Activated naive CD4-positive, alpha-beta T cell treated with anti-CD3 and anti-CD28 coated beads, Interleukin-2, amount 10 ng/mL, durations not matched to agents 7 days and 5 days (primary cell): ENCODE measurements at regions not wholly inside any gene's neighbourhood (a gene's known extent, or its start where the extent isn't known, plus 50 kb on each side); places are given as distances from the start of the nearest gene placed in this dataset.

Experiments used
- CTCF ChIA-PET: fragments of 350-600 bp; sonication (Branson Sonifier 250); formaldehyde crosslinking; loops from one replicate; lab custom pipeline; 2021; ENCODE audit warnings: antibody characterized with exemption; lab: Charles Lee
- DNase-seq: peaks from one replicate; pipeline ENCODE4 v3.0.0-alpha.2; 2020
- H3K27ac Mint-ChIP-seq: one replicate; pipeline ENCODE4 v1.8.0; 2021; ENCODE audit warnings: mild to moderate bottlenecking, moderate library complexity, mixed read lengths
- H3K27me3 Mint-ChIP-seq: one replicate; pipeline ENCODE4 v1.8.0; 2021; ENCODE audit warnings: mild to moderate bottlenecking, mixed read lengths
- H3K36me3 Mint-ChIP-seq: one replicate; pipeline ENCODE4 v1.8.0; 2021; ENCODE audit warnings: mixed read lengths
- H3K4me1 Mint-ChIP-seq: one replicate; pipeline ENCODE4 v1.8.0; 2021; ENCODE audit warnings: mixed read lengths
- H3K4me3 Mint-ChIP-seq: one replicate; pipeline ENCODE4 v1.8.0; 2021; ENCODE audit warnings: mild to moderate bottlenecking, moderate library complexity, mixed read lengths
- H3K9me3 Mint-ChIP-seq: one replicate; pipeline ENCODE4 v1.8.0; 2021; ENCODE audit warnings: mixed read lengths

DNA sequence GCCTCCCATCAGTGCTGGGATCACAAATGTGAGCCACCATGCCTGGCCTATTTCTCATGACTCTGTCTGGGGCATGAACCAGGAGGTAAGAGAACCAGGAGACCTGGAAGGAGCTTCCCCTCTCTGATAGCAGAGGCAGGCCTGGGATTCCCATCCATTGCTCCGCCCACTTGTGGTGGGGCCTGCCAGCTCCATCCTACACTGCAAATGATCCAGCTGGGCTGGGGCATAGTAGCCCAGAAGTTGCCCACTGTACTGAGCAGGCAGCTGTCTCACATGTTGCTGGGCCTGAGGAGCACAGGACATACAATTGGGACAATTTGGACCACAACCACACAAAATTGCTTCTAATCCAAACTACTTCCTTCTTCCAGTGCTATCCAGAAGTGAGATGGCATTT, 91.0 kb downstream of the MARCHF4 start:
- CTCF ChIA-PET: no interaction called here

DNA sequence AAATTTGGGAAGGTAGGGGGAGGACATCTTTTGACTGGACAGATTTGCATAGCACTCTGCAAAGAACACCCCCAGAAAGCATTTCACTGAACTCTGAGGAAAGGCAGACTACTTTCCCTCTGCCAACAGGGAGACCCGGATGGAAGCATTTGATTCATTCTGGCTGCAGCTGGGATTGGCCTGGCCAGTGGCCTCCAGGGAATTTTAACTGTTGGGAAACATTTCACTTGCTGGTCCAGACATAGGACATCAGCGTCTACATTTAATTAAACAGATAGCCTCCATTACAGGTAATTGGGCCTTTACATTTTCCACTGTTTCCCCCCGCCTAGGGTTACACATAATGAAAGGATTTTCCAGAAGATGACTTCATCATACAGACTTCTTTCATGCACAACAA, 92.8 kb downstream of the MARCHF4 start:
- DNase-seq: no peak
- no peaks in the 10 kb centered on the region for H3K36me3 Mint-ChIP-seq
- no peak overlapping the region for H3K4me3 Mint-ChIP-seq
- no peaks in the 10 kb centered on the region for H3K4me1 Mint-ChIP-seq
- H3K27me3 Mint-ChIP-seq: peaks cover 5% of the 10 kb centered on the region
- no peaks in the 10 kb centered on the region for H3K9me3 Mint-ChIP-seq
- H3K27ac Mint-ChIP-seq: no peak overlapping the region
- CTCF ChIA-PET: no interaction called here

More for the DNA sequence above, 91.0 kb downstream of the MARCHF4 start:
- Mint-ChIP-seq H3K27me3 (no peaks in the 10 kb centered on the region), H3K9me3 (no peaks in the 10 kb centered on the region), H3K36me3 (no peaks in the 10 kb centered on the region), H3K4me3 (no peak overlapping the region), H3K27ac (no peak overlapping the region), H3K4me1 (no peaks in the 10 kb centered on the region)
- DNase-seq: no peak

DNA sequence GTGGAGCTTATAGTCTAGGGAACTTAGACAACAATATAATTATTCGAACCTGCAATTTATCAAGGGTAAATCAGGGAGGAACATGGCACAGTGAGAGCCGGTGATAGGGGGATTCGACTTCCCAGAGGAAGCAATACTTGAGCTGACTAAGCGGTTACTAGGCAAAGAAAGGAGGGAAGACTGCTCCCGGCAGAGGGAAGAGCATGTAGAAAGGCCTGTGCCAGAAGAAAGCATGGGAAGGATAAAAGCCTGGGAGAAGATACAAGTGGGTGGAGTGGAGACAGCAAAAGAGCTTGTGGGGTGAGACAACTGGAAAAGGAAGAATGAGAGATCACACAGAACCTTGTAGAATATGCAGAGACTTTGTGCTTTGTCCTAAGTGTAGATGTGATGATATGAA, 93.3 kb downstream of the MARCHF4 start:
- no peaks in the 10 kb centered on the region for H3K9me3 Mint-ChIP-seq
- no peak for DNase-seq

DNA sequence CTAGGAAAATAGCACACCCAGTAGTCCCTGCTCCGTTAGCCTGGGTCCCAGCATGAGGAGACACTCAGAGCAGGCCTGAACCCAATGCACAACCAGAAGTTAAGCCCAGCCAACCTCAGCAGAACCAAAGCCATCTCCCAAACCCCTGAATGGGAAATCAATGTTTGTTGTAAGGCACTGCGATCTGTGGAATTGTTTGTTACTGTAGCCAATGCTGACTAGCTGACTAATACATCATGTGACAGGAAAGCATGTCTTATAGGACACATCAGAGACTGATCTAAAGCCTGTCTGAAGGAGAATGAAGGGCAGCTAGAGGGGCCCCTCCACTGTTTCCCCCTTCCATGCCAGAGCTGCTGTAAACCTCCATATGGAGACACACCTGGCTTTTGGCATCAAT, 96.4 kb downstream of the MARCHF4 start:
- Mint-ChIP-seq H3K9me3 (no peaks in the 10 kb centered on the region), H3K4me1 (no peaks in the 10 kb centered on the region), H3K27ac (no peak overlapping the region), H3K27me3 (peaks cover 11% of the 10 kb centered on the region), H3K4me3 (no peak overlapping the region), H3K36me3 (no peaks in the 10 kb centered on the region)
- DNase-seq: no peak
- CTCF ChIA-PET: interaction anchor here (1.3 kb wide), 1 partner anchor 13 kb away, joined by 4 read pairs; no protein-coding TSS in a partner anchor

More for the DNA sequence above, 93.3 kb downstream of the MARCHF4 start:
- CTCF ChIA-PET: no interaction called here
- H3K27me3 Mint-ChIP-seq: peaks cover 5% of the 10 kb centered on the region
- H3K36me3 Mint-ChIP-seq: no peaks in the 10 kb centered on the region
- no peak overlapping the region for H3K27ac Mint-ChIP-seq
- H3K4me3 Mint-ChIP-seq: no peak overlapping the region
- no peaks in the 10 kb centered on the region for H3K4me1 Mint-ChIP-seq

DNA sequence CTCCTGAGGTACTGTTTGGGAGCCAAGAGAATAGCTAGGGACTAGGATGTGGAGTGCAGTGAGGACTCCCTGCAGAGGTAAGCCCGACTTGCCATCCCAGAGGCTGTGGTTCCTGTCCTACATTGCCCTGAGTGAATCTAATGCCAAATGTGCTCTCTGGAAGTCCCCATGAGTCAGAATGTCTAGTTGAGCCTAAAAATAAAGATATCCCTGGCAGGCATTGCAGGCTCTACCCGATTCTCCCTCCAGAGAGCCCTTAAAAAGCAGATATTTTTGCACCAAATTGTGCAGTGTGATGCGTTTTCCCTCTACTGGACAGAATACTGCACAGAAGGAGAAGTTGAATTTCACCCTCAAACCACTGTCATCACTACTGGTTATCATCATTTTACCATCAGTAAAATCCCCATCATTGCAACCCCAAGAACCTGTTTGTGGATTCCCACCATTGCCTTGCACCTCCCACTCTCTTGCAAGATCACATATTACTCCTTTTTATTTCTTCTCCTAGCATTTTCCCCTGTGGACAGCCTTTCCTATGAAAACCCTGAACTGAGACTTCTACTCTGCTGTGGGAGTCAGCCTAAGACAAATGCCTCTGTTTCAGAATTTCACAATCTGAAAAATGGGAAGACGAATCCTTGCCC, 98.0 kb downstream of the MARCHF4 start:
- Mint-ChIP-seq H3K4me1 (no peaks in the 10 kb centered on the region), H3K9me3 (no peaks in the 10 kb centered on the region), H3K27me3 (peaks cover 14% of the 10 kb centered on the region), H3K4me3 (no peak overlapping the region), H3K36me3 (no peaks in the 10 kb centered on the region), H3K27ac (no peak overlapping the region)
- CTCF ChIA-PET: interaction anchor here (0.7 kb wide), 1 partner anchor 10 kb away, joined by 3 read pairs; no protein-coding TSS in a partner anchor
- DNase-seq: no peak

DNA sequence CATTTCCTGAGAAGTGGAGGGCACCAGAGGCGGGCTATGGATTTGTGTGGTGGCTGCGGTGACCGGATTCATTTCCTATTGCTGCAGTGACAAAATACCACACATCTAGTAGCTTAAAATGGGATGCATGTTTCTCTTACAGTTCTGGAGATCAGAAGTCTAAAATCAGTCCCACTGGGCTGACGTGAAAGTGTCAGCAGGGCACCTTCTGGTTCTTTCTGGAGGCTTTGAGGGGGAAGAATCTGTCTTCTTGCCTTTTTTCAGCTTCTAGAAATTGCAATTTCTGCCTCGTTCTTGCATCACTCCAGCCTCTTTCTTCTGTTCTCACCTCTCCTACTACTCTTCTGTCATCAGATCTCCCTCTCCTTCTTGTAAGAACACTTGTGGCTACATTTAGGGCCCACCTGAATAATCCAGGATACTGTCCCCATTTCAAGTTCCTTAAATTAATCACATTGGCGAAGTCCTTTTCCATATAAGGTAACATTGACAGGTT, 111.2 kb downstream of the MARCHF4 start:
- H3K9me3 Mint-ChIP-seq: no peaks in the 10 kb centered on the region
- H3K4me1 Mint-ChIP-seq: no peaks in the 10 kb centered on the region
- CTCF ChIA-PET: interaction anchor here (1.1 to 1.4 kb wide), 2 partner anchors 9 to 146 kb away, joined by 3 read pairs; no protein-coding TSS in a partner anchor

DNA sequence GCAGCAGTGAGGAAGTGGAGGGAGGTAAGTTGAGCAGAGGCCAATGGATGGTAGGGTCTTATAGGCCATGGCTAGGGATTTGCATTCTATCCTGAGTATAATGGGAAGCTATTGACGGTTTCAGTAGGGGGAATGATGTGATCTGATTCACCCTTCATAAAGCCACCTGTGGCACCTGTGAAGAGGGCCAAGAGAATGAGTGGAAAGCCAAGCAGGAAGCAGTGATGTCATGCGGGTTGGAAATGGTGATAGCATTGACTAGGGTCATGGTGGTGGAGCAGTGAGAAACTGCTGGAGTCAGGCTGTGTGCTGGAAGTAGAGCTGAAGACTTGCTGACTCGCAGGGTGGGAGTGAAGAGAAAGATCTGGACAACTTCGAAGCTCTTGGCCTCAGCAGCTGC, 111.7 kb downstream of the MARCHF4 start:
- peaks cover 13% of the 10 kb centered on the region for H3K27me3 Mint-ChIP-seq
- CTCF ChIA-PET: interaction anchor here (1.1 to 1.4 kb wide), 2 partner anchors 9 to 146 kb away, joined by 3 read pairs; no protein-coding TSS in a partner anchor

More for the DNA sequence above, 111.2 kb downstream of the MARCHF4 start:
- peaks cover 13% of the 10 kb centered on the region for H3K27me3 Mint-ChIP-seq
- no peak overlapping the region for H3K27ac Mint-ChIP-seq
- no peak for DNase-seq
- no peaks in the 10 kb centered on the region for H3K36me3 Mint-ChIP-seq
- no peak overlapping the region for H3K4me3 Mint-ChIP-seq

DNA sequence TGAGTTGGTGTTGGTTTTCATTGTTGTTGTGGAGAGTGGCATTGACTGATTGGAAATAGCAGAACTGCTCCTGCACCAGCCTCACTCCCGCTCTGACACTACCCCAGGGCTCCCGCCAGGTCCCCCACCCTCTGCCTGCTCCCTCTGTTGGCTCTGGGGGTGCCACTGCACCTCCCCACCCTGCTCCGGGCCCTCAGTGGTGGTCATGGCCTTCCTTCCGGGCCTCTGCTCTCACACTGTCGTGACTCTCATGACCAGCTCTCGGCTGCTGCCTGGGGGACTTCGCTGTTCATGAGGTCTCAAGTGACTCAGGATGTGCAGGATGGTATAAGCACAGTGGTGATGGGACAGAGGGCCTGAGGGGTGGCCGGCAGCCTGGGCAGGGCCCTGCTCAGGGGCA, 113.2 kb downstream of the MARCHF4 start:
- H3K9me3 Mint-ChIP-seq: no peaks in the 10 kb centered on the region
- H3K4me1 Mint-ChIP-seq: no peaks in the 10 kb centered on the region
- no peak overlapping the region for H3K4me3 Mint-ChIP-seq
- CTCF ChIA-PET: no interaction called here
- H3K27ac Mint-ChIP-seq: no peak overlapping the region
- peaks cover 11% of the 10 kb centered on the region for H3K27me3 Mint-ChIP-seq
- no peak for DNase-seq
- no peaks in the 10 kb centered on the region for H3K36me3 Mint-ChIP-seq

More for the DNA sequence above, 111.7 kb downstream of the MARCHF4 start:
- DNase-seq: no peak
- Mint-ChIP-seq H3K36me3 (no peaks in the 10 kb centered on the region), H3K4me1 (no peaks in the 10 kb centered on the region), H3K9me3 (no peaks in the 10 kb centered on the region), H3K27ac (no peak overlapping the region), H3K4me3 (no peak overlapping the region)

DNA sequence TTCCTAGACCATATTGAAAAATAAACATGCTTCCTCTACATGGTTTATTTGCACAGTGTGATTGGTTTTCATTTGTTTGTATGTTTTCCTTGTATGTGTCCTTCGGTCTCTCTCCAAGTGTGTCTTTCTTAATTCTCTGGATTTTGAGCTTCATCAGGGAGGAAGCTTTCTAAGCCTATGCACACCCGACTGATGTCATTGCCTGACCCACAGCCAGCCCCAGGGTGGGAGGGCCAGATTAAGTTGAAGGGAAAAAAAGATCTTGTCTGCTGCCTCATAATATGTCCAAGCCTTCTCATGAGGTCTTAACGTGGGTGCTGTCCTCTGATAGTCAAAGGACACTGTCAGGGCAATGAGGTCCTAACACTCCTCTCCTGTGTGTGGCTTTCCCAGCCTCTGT, 115.2 kb downstream of the MARCHF4 start:
- no peaks in the 10 kb centered on the region for H3K9me3 Mint-ChIP-seq
- CTCF ChIA-PET: no interaction called here
- no peaks in the 10 kb centered on the region for H3K36me3 Mint-ChIP-seq
- no peak overlapping the region for H3K27ac Mint-ChIP-seq
- H3K27me3 Mint-ChIP-seq: peaks cover 5% of the 10 kb centered on the region
- no peak overlapping the region for H3K4me3 Mint-ChIP-seq
- H3K4me1 Mint-ChIP-seq: no peaks in the 10 kb centered on the region
- DNase-seq: no peak
